Fibroblast of skin of back (primary cell): ENCODE measurements at regions not wholly inside any gene's neighbourhood (a gene's known extent, or its start where the extent isn't known, plus 50 kb on each side); places are given as distances from the start of the nearest gene placed in this dataset.

Source experiments
- DNase-seq: peaks from one replicate; pipeline ENCODE4 v3.0.0-alpha.2; 2013

GRCh38 chr13:99892866-99893504 is 78.6 kb downstream of the ZIC5 start:
- no peak for DNase-seq

- DNase-seq = no peak
These were observed 79.4 kb downstream of the ZIC5 start for GRCh38 chr13:99892196-99892613.

- DNase-seq = peak; percentile 7
These were observed 84.9 kb downstream of the ZIC5 start for GRCh38 chr13:99886706-99887105.

GRCh38 chr13:99884913-99885312 is 86.7 kb downstream of the ZIC5 start:
- DNase-seq = no peak

DNA sequence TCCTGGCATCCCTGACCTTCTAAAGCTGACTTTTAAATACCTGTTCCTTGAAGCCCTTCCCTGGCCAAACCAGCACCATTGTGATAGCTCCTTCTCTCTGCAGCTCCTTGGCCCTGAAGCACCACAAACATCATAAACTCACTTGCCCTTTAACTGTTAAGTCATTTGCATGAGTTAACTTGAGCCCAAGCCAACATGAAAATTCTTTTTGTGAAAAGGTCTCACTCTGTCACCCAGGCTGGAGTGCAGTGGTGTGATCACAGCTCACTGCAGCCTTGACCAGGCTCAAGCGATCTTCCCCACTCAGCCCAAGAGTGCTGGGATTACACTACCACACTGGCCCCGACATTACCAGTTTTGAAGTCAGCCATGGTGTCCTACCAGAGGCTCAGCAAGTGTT is 87.8 kb downstream of the ZIC5 start:
- DNase-seq = no peak

- no peak for DNase-seq
These were observed 92.5 kb downstream of the ZIC5 start for GRCh38 chr13:99878921-99879610.

DNA sequence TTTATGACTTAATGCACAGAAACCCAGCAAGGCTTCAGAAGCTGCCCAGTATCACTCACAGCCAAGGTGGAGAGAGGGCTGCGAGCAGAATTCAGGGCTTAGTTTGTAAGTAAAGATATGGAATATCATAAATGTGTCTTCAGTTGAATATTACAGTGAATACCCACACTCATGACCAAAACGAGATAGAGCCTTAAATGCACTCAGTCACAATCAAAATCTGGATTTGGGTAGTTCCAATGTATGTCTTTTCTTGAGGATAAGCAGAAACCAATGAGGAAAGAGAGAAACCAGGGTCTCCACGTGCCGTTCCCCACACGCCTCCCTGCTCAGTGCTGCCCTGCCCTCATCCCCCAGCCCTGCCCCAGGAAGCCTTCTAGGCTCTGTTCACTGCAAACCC is 94.9 kb downstream of the ZIC5 start:
- no peak for DNase-seq

GRCh38 chr13:99875391-99875790 is 96.2 kb downstream of the ZIC5 start:
- no peak for DNase-seq

DNA sequence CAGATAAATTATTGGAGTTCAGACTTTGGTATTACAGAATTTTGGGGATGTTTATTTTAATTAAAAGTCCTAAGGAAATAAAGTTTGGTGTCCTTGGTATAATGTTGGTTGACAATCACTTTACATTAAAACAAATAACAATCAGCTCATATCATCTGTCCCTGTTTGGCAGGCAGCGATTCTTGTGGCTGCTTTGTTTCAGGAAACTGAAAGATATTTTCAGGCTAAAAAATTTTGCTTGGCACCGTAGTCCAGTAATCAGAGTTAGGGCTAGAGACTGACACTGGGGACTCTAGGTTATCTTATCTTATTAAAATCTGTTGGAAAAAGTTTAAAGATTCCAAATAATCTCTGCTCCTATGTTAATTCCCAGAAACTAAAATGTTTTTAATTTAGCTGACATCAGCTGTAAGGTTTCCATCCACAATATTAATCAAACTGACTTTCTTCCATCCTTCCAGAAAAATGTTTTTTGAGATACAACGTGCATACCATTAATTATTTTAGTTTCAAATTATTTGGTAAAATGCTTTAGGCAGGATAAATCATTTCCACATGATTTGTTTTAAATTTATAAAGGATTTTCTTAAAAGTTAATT is 97.6 kb downstream of the ZIC5 start:
- no peak for DNase-seq

GRCh38 chr13:99873141-99873540 is 98.4 kb downstream of the ZIC5 start:
- no peak for DNase-seq

- no peak for DNase-seq
These were observed 100.2 kb downstream of the ZIC5 start for GRCh38 chr13:99871249-99871898.

GRCh38 chr13:99870541-99870940 is 101.0 kb downstream of the ZIC5 start:
- DNase-seq = no peak

DNA sequence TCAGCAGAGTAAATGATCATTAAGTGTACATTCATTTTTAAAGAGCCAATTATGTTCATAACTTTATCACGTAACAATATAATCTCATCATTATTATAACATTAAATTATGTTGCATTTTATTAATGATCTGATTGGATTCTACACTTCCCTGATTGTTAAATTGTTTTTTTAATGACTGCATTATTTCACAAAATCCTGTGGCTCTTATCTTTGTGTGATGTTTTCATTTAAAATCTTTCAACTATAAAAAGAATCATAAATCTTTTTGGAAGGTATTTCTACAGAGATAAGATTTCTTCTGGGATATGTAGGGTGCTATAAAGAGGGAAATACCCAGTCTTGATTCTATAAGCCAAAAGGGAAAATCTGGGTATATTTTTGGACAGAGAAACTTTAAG is 101.7 kb downstream of the ZIC5 start:
- DNase-seq = no peak

GRCh38 chr13:99868767-99869166 is 102.8 kb downstream of the ZIC5 start:
- DNase-seq = no peak

DNA sequence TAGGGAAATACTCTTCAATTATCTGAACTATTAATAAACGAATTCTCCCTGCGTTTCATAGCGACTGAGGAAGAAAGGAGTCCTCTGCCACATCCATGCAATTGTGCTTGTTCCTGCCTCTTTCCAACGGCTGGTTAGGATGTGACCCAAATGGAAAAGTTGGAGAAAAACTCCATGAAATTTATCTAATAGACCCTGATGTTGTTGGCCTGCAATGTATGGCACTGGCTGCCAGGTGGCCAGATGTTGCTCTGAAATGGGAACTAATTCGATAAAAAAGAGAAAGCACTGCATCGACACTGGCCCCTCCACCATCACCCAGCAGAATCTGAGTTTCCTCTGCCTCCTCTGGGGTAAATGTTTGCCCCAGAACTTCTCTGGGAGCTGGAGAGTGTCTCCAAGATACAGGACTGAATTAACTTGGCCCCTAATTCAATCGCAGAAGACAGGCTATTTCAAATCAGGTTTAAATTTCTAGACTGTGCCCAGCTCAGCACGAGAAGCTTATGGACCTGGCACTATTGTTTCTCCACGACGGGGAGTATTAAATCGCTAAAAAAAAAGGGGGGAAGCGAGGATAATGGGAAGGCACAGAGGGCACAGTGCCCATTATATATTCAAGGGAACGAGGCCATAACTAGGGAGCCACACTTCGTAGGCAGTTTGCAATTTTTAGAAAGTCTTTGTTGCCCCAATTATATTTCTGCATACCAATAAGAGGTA is 103.9 kb downstream of the ZIC5 start:
- DNase-seq = no peak

- DNase-seq = no peak
These were observed 104.8 kb downstream of the ZIC5 start for GRCh38 chr13:99866781-99867180.

- no peak for DNase-seq
These were observed 106.1 kb downstream of the ZIC5 start for GRCh38 chr13:99865420-99865930.

GRCh38 chr13:99864627-99864990 is 107.0 kb downstream of the ZIC5 start:
- no peak for DNase-seq

DNA sequence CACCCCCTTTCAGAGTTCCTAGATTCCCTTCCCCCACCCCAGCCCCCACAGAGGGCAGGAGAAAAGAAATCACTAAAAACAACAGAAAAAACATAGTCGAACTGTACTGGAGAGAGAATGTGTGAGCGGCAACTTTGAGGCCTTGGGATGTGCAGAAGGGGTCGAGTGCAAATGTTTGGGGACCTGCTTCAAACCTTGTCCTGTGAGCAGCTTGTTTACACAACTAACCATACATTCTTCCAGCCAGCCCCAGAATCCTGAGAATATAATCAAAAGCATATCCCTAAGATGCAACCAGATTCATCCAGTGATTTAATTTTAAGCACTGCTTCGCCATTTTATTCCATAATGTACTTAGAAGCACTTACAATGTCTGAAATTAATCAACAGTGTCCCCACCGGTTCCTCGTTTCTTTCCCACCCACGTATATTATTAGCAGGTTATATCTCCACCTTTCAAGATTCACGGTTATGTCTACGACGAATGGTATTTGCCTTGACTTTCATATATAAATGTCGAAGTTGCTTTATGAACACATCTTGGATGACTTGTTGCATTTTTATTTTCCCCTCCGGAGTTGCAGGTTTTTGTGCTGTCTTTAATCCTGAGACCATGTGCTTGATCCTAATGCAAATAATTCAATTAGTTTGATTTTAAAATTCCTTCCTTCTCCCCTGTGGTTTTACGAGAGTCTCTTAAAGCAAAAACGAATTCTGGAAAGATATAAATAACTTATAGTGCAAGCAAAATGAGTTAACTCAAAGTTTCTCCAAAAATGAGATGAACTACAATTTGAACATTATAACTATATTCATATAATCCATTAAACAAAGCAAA is 107.6 kb downstream of the ZIC5 start:
- DNase-seq = no peak

- DNase-seq = no peak
These were observed 109.3 kb downstream of the ZIC5 start for GRCh38 chr13:99862244-99862643.

- no peak for DNase-seq
These were observed 109.8 kb downstream of the ZIC5 start for GRCh38 chr13:99861771-99862170.

GRCh38 chr13:99860745-99861144 is 110.8 kb downstream of the ZIC5 start:
- DNase-seq = no peak
